K562 (cell line): ENCODE measurements at regions not wholly inside any gene's neighbourhood (a gene's known extent, or its start where the extent isn't known, plus 50 kb on each side); places are given as distances from the start of the nearest gene placed in this dataset.

ENCODE experiments used
- ARNT ChIP-seq, 2 experiments: fragments of 450-650 bp; IDR thresholded peaks; 2 replicates each; pipeline ENCODE4 v1.6.1; 2016; ENCODE audit warnings: mild to moderate bottlenecking in 1 of 2
- ATF7 ChIP-seq: fragments of 450-650 bp; IDR thresholded peaks from 2 replicates; pipeline ENCODE4 v1.7.1; 2014; ENCODE audit warnings: mild to moderate bottlenecking, moderate library complexity
- E2F3 ChIP-seq: fragments of 250-450 bp; sonication (Bioruptor Pico); IDR thresholded peaks from 2 replicates; pipeline ENCODE4 v1.4.0; 2020; ENCODE audit warnings: mild to moderate bottlenecking
- GTF2A2 ChIP-seq: IDR thresholded peaks from 2 replicates; pipeline ENCODE4 v1.6.1; 2016; ENCODE audit warnings: mild to moderate bottlenecking, missing genetic modification characterization, missing compliant biosample characterization
- HCFC1 ChIP-seq: IDR thresholded peaks from 2 replicates; pipeline ENCODE4 v1.6.1; 2012; ENCODE audit warnings: low read depth, low read length, improper control_type of control experiment
- HIVEP1 ChIP-seq: fragments of 250-450 bp; sonication (Bioruptor Pico); IDR thresholded peaks from 2 replicates; pipeline ENCODE4 v1.4.0; 2020; ENCODE audit warnings: mild to moderate bottlenecking
- HNRNPK ChIP-seq: fragments of 200-400 bp; formaldehyde crosslinking; IDR thresholded peaks from one replicate; pipeline ENCODE4 v1.6.1; 2018; ENCODE audit warnings: mild to moderate bottlenecking, low read depth, low read length; ENCODE audit not compliant: poor library complexity, severe bottlenecking
- HNRNPUL1 ChIP-seq: fragments of 200-400 bp; formaldehyde crosslinking; IDR thresholded peaks from 2 replicates; pipeline ENCODE4 v1.6.1; 2017; ENCODE audit warnings: low read length
- MTA3 ChIP-seq: fragments of 450-650 bp; formaldehyde crosslinking; IDR thresholded peaks from 2 replicates; pipeline ENCODE4 v1.6.1; 2017; ENCODE audit warnings: mild to moderate bottlenecking, borderline replicate concordance
- NCOR1 ChIP-seq: fragments of 450-650 bp; IDR thresholded peaks from 2 replicates; pipeline ENCODE4 v1.6.1; 2016; ENCODE audit warnings: mild to moderate bottlenecking, moderate library complexity
- PHF20 ChIP-seq: fragments of 450-650 bp; IDR thresholded peaks from 2 replicates; pipeline ENCODE4 v1.6.1; 2018; ENCODE audit not compliant: partially characterized antibody
- SMAD2 ChIP-seq: fragments of 150-350 bp; IDR thresholded peaks from 2 replicates; pipeline ENCODE4 v1.6.1; 2014; ENCODE audit warnings: low read depth, mild to moderate bottlenecking, low read length
- SMARCE1 ChIP-seq: fragments of 450-650 bp; IDR thresholded peaks from 2 replicates; pipeline ENCODE4 v1.7.1; 2016; ENCODE audit warnings: mild to moderate bottlenecking
- THRA ChIP-seq: fragments of 450-650 bp; IDR thresholded peaks from 2 replicates; pipeline ENCODE4 v1.6.1; 2017; ENCODE audit warnings: mild to moderate bottlenecking, moderate library complexity
- ZNF174 ChIP-seq: fragments of 250-450 bp; sonication (Bioruptor Pico); IDR thresholded peaks from 2 replicates; pipeline ENCODE4 v1.4.0; 2020; ENCODE audit warnings: mild to moderate bottlenecking
- ZNF197 ChIP-seq: fragments of 200-800 bp; sonication (Bioruptor generic); IDR thresholded peaks from 2 replicates; pipeline ENCODE4 v1.6.1; 2016; ENCODE audit warnings: low read depth, missing genetic modification characterization, missing compliant biosample characterization
- TF ChIP-seq, protein P1 (sequence below): fragments of 450-650 bp; IDR thresholded peaks from 2 replicates; pipeline ENCODE4 v1.6.1; 2016; ENCODE audit warnings: low read depth
- TF ChIP-seq, protein P2 (sequence below): fragments of 150-350 bp; conservative IDR thresholded peaks from 2 replicates; pipeline ENCODE4 v1.6.1; 2014; ENCODE audit warnings: low read length

DNA sequence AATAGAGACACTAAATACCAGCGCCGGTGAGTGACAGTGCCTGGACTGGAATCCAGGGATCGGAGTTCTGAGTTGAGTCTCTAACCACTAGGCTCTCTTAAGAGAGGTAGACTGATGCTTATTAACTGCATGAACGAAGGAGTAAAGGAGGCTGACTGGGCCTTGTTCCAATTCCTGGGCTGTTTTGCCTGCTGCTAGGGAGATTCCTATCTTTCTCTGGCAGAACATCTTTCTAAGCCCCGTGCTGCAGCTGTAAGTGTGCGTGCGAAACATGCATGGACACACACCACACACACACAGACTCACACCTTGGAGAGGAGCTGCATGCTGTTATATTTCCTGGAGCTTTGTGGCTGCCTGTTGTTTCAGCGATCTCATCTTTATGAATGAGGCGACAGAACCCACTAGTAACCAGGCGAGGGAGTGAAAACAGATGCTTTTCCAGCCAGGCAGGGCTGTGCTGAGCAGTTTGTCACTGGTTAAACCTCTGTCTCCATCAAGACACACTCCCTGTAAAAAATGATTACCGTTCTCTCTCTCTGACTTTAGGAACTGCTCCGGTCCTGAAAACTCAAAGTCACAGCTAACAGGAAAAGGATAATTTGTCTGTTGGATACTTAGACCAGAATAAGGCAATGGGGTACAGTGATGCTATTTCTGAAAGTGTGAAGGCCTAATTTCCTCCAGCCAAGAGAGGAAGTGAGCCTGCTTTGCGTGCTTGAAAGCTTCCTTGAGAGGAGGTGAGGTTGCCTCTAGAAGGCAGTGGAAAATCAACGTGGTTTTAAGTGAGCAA is 157.4 kb upstream of the ZNF217 start (continued):
- TF ChIP-seq NCOR1 (no peak), HNRNPK (no peak), GTF2A2 (tag) (no peak), ATF7 (no peak; the same call in 1 of the 2 replicates), PHF20 (peak; percentile 18), SMAD2 (no peak), HCFC1 (no peak), MTA3 (no peak), SMARCE1 (no peak), E2F3 (CRISPR knock-in tag) (no peak), THRA (no peak), HNRNPUL1 (no peak), ZNF197 (CRISPR knock-in tag) (no peak), HIVEP1 (CRISPR knock-in tag) (peak; percentile 75; the same call in 1 of the 2 replicates), ZNF174 (CRISPR knock-in tag) (no peak), ARNT (IDR thresholded peaks at IDR 0.05) (no peak)
- TF ChIP-seq, protein P1, sequence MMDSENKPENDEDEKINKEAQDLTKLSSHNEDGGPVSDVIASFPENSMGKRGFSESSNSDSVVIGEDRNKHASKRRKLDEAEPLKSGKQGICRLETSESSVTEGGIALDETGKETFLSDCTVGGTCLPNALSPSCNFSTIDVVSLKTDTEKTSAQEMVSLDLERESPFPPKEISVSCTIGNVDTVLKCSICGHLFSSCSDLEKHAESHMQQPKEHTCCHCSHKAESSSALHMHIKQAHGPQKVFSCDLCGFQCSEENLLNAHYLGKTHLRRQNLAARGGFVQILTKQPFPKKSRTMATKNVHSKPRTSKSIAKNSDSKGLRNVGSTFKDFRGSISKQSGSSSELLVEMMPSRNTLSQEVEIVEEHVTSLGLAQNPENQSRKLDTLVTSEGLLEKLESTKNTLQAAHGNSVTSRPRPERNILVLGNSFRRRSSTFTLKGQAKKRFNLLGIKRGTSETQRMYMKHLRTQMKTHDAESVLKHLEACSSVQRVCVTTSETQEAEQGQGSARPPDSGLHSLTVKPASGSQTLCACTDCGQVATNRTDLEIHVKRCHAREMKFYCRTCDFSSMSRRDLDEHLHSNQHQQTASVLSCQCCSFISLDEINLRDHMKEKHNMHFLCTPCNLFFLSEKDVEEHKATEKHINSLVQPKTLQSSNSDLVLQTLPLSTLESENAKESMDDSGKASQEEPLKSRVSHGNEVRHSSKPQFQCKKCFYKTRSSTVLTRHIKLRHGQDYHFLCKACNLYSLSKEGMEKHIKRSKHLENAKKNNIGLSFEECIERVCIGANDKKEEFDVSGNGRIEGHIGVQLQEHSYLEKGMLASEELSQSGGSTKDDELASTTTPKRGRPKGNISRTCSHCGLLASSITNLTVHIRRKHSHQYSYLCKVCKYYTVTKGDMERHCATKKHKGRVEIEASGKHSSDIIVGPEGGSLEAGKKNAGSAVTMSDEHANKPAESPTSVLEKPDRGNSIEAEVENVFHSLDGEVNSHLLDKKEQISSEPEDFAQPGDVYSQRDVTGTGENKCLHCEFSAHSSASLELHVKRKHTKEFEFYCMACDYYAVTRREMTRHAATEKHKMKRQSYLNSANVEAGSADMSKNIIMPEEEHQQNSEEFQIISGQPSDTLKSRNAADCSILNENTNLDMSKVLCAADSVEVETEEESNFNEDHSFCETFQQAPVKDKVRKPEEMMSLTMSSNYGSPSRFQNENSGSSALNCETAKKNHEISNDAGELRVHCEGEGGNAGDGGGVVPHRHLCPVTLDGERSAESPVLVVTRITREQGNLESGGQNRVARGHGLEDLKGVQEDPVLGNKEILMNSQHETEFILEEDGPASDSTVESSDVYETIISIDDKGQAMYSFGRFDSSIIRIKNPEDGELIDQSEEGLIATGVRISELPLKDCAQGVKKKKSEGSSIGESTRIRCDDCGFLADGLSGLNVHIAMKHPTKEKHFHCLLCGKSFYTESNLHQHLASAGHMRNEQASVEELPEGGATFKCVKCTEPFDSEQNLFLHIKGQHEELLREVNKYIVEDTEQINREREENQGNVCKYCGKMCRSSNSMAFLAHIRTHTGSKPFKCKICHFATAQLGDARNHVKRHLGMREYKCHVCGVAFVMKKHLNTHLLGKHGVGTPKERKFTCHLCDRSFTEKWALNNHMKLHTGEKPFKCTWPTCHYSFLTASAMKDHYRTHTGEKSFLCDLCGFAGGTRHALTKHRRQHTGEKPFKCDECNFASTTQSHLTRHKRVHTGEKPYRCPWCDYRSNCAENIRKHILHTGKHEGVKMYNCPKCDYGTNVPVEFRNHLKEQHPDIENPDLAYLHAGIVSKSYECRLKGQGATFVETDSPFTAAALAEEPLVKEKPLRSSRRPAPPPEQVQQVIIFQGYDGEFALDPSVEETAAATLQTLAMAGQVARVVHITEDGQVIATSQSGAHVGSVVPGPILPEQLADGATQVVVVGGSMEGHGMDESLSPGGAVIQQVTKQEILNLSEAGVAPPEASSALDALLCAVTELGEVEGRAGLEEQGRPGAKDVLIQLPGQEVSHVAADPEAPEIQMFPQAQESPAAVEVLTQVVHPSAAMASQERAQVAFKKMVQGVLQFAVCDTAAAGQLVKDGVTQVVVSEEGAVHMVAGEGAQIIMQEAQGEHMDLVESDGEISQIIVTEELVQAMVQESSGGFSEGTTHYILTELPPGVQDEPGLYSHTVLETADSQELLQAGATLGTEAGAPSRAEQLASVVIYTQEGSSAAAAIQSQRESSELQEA: no peak
- TF ChIP-seq, protein P2, sequence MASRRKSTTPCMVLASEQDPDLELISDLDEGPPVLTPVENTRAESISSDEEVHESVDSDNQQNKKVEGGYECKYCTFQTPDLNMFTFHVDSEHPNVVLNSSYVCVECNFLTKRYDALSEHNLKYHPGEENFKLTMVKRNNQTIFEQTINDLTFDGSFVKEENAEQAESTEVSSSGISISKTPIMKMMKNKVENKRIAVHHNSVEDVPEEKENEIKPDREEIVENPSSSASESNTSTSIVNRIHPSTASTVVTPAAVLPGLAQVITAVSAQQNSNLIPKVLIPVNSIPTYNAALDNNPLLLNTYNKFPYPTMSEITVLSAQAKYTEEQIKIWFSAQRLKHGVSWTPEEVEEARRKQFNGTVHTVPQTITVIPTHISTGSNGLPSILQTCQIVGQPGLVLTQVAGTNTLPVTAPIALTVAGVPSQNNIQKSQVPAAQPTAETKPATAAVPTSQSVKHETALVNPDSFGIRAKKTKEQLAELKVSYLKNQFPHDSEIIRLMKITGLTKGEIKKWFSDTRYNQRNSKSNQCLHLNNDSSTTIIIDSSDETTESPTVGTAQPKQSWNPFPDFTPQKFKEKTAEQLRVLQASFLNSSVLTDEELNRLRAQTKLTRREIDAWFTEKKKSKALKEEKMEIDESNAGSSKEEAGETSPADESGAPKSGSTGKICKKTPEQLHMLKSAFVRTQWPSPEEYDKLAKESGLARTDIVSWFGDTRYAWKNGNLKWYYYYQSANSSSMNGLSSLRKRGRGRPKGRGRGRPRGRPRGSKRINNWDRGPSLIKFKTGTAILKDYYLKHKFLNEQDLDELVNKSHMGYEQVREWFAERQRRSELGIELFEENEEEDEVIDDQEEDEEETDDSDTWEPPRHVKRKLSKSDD: no peak
